Non-pigmented ciliary epithelial cell (primary cell): ENCODE measurements at regions not wholly inside any gene's neighbourhood (a gene's known extent, or its start where the extent isn't known, plus 50 kb on each side); places are given as distances from the start of the nearest gene placed in this dataset.

Source experiments
- DNase-seq: peaks from one replicate; pipeline ENCODE4 v3.0.0-alpha.2; 2010; ENCODE audit warnings: low read depth

DNA sequence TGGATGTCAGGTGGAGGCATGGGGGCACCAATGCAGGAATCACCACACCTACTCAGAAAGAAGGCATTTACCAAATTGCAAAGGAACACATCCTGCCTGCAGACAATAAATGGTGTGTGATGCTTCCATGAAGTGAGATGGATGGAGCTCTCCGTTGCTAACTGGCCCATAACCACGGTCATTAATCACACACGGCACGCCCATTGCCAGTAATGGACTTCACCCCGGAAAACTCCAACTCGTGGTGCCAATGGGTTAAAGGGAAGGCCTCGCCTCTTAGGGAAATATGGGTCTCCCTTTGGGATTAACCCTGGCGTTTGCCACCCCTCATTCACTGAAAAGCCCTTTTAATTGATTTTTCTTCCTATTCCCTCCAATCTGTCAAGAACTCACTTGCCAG lies 443.1 kb upstream of the DAB1 start:
- DNase-seq: no peak

DNA sequence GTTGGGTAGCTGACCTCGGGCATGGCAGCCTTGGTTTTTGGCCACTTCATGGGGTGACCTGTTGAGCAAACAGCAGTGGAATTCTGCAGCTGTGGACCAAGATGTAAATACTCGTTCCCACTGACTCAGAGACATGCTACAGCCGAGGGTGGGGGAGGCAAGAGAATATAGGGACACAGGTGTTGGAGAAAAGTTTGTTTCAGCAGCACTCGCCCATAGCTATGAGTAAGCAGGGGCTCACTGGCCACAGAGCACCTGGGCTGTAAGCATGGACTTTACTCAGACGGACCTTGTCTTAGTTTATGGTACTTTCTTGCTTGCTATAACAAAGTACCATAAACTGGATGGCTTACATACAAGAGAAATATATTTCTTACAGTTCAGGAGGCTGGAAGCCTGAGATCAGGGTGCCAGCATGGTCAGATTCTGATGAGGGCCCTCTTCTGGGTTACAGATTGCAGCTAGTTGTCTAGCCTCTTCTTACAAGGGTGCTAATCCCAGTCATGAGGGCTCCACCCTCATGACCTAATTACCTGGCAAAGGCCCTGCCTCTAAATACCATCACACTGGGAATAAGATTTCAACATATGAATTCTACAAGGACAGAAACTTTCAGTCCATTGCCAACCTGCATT lies 437.2 kb upstream of the DAB1 start:
- DNase-seq: no peak

DNA sequence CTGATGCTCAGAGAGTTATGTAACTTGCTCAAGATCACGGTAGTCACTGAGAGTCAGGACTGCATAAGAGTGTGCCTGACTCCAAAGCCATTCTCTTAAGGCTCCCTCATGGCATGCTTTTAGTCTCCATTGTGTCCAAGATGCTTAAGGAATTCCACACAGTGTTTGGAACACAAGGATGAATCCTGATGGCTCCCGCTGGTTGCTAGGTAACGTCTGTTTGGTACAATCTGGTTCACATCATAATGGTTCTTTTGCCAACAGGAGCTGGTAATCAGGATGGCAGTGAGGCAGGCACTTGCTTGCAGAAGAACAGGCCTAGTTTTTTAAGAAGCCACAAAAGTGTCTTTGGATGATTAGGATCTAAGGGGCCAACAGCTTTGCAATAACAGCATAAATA lies 436.5 kb upstream of the DAB1 start:
- no peak for DNase-seq

DNA sequence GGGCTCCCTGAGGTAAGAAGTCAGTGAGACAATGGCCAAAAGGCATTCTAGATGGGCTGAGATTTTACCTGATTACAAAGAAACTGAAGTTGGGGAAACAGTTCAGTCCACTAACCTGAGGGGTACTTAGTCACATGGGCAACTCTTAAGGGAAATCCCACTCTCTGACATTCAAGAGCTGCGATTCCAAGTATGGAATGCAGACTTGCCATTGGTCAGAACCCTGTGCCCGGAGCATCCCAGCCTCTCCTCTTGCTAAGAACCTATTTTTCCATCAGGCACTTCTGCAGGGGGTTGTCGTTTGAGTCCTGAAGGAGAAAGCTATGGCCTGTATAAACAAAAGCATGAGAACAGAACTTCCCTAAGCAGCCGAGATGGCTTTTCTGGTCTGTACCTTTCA lies 434.9 kb upstream of the DAB1 start:
- DNase-seq: no peak

DNA sequence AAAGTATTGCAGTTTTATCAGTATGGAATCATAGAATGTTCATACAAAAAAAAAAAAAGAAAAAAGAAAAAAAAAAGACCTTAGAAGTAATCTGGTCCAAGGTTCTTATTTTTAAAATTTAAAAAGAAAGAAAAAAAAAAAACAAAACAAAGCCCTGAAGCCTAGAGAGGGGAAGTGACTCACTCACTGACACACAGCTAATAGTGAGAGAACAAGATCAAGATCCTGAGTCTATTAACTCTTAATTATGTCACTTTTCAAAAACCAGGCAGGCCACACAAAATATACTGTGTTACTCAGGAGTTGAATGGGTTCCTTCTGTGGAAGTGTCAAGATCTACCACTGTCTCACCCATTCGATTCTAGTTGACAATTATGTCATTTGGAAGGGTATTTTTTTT lies 433.9 kb upstream of the DAB1 start:
- no peak for DNase-seq

DNA sequence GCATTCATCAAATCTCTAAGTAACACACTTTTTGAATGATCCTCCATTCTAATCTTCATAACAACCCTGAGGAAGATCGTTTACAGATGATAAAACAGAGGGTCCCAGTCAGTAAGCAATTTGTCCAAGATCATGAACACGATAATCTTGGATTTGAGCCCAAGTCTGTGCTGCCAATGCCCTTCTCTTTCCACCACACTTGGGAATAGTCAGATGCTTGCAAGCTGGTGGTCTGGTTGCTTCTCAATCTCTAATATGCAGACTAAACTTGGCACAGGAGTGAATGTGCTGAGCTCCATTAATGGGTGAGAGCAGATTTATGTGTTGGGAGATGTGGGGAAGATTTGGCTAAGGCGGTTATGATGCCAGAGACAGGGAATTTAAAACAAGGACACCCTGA lies 430.6 kb upstream of the DAB1 start:
- no peak for DNase-seq

DNA sequence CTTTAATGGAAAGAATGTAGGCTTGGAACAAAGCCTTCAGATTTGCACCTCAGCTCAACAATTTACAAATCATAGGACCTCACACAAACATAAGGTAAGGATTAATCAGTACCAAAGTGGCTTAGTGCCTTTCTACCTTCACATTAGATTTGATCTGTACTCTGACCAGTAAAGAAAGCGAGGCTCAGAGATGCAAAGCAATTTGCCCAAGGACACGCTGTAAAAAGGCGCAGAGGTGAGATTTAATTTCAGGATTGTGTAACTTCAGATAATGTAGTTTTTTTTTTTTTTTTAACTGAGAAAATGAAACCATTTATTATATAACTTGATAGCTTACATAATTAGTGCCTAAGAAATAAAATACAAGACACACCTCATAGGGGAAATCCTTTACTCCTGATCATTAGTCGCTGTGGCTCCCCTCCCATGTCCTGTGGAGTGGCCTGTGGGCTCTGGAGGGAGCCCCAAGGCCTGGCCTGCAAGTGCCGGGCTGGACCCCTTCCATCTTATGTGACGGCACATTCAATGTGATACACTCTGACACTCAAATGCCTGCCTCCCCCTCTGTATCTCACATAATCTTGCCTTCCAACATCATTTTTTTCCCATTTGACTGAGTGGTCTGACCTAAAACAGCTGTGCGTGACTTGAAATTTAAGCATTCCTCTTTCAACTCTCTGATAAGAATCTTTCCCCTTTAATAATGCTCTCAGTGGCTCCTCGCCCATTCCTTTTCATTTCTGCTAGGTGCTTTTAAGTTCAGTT lies 426.5 kb upstream of the DAB1 start:
- DNase-seq: no peak

DNA sequence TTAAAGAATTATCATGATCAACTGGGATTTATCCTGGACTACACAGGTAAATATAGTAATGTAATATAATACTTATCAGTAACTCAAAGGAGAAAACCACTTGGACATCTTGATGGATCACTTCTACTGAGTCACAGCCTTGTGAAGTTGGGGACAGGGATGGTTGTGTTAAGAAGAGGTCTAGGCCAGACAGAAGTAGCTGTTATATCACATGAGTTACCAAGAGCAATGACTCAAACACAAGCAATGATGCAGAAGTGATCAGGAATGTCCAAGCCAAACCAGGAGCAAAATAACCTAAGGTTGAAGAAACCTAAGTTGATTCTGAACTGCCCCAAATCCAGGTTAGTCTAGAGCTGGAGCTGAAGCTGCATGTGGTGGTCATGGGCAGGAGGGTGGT lies 424.5 kb upstream of the DAB1 start:
- peak; percentile 56 for DNase-seq

DNA sequence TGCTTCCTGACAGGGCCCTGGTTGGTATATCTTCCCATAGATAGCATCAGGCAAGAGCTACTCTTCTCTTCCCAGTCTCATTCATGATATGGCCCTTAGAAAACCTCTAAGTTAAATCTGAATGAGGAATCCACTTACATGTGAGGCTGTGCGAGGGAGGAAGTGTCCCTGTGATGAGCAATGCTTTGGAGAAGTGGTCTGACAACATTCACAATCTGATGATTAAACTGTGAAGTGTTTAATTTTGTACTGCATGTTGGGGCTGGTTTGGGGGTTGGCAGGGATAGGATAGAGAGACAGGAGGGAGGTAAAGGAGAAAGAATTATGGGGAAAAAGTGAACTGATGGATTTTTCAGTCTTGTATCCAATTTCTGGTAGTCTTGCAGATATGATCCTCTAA lies 421.2 kb upstream of the DAB1 start:
- DNase-seq: no peak

DNA sequence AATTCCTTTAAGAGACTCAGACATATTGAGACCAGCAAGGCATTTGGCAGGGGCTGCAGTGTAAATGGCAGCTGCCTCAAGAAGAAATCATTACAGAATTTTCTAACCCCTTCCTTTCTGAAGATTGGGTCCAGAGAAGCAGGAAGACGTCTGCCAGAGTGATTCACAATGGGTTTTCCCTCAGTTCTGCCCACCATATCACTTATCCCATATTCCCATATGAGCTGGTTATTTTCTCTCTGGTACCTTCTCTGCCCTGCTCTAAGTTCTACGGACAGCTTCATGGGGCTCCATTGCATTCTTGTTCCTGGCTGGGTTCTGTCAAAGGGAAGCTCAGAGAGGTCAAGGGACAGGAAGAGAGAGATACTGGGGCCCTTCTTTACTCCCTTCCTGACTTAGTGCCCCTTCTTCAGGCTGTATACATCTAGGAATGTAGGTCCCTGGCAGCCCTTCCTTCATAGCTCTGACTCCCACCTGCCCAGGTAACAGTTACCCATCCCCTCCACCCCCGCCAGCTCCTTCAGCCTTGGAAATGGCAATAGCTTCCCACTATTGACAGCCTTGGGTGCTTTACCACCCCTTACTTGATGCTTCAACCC lies 420.6 kb upstream of the DAB1 start:
- no peak for DNase-seq

DNA sequence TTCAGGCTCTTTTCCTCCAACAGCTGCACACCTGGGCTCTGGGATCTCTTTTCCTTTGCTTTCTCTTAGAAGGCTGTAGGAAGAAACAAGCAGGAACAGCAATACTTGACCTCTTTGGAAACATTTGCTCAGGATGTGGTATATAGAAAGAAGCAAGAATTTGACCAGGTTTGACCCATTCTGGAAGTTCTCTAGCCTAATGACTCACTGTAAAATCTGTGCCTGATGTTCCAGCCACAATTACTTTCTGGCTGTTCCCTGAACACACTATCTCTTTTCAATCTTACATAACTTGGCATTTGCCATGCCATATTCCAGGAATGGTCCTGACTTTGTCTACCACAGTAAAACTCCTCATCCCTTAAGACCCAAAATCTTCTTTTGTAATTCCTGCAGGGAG lies 419.9 kb upstream of the DAB1 start:
- DNase-seq: no peak

DNA sequence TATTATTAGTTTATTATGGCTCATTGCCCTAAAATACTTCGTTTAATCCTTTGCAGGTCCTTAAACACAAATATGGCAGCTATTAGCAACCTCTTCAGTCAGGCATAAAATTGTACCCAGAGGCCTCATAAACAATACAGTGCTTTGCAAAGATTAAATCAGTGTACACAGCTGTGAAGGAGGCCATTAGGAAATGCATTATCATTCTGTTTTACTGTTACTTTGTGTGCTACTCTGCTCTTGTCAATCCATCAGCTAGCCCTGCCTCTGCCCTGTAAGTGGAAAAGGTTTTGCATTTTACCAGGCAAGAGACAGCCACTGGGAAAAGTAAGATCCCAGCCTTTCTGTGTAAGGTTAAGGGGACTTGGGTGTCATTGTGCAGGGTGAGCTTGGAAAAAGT lies 415.7 kb upstream of the DAB1 start:
- no peak for DNase-seq

DNA sequence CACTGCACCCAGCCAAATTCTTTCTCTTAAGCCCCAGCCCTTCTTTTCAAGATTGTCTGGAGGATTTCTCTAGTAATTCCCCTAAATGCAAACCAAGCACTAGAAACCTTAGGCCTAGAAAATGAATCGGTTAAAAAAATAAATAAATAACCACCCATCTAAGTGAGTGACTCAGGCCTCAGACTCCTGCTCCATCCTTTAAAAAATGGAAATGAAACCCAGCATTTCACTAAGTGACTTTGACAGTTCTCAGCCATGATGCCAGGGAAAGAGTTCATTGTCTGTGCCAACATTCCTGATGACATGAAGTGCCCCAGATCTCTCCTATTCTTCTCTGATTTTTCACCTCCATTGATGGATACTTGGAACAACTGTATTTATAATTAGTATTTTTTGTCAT lies 415.2 kb upstream of the DAB1 start:
- DNase-seq: no peak

DNA sequence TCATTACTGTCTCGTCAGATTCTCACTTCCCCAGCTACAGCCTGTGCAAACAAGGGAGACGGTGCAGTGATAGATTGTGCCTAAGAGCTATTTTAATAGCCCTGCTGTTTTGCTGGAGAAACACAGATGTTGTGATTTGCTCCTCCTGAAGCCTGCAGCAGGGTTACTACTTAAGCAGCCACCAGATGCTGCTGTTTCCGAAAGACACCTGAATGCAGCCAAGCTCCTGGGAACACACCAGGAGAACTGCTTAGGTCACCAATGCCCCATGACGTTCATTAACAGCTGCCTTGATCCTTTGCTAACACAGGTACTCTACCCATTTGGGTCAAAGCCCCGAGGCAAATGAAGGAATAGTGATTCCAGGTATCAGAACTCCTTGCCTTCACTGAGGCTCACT lies 411.8 kb upstream of the DAB1 start:
- DNase-seq: no peak

DNA sequence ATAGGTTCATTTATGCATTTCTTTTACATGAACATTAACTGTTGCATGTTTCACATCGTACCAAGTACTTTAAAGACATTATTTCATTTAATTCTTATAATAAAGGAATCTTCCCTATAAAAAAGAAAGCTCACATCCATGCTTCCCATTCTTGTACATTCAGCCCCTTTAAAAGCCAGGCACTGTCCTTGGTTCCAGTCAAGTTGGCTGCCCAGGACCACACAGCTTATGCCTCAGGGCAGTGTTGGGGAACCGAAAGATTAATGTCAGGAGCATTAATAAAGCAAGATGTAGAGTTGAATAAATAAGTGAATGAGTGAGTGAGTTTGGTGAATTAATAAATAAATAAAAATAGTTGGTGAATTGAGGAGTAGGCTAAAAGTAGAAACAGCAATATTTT lies 409.4 kb upstream of the DAB1 start:
- DNase-seq: no peak

DNA sequence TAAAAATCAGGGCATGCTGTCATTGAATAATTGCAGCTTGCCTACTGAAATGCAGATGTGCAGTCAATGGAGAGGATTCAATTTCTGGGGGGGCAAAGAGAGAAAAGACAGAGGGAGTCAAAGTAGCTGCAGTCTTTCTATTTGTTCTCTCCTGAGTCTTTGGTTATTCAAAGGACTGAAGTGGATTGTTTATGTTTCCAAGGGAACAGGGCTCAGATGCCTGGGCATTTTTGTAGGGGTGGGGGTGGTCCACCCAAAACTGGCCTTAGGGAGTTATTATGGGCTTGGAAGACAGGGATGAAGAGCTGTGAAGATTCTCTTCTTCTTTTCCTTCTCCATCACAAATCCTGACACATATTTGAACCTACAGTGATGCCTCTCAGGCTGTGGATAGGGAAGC lies 408.8 kb upstream of the DAB1 start:
- no peak for DNase-seq

DNA sequence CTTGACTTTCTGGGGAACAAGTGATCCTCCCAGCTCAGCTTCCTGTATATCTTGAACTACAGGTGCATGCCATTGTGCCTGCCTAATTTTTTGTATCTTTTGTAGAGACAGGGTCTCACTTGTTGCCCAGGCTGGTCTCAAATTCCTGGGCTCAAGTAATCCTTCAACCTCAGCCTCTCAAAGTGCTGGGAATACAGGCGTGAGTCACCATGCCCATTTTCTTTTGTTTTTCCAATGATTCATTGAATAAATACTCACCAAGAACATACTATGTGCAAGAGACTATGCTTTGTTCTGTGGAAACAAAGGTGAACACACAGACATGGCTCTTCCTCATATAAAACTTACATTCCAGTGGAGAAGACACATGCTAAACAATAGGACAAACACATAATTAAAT lies 407.8 kb upstream of the DAB1 start:
- DNase-seq: no peak

DNA sequence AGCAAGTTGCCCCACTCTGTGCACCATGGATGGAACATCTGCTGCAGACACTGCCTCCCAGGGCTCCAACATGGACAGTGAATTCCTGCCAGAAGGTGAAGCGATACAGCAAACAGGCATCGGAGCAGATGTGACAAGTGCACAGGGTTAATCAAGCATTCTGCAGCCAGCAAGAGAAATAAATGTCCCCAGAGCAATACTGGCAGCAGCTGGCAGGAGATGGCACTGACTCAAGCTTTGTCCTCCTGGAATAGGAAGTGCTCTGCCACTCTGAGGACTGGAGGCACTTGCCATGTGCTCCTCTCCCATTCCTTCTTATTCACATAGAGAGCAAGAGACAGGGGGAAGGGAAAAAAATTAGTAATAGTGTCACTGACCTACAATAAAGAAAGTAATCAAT lies 402.7 kb upstream of the DAB1 start:
- no peak for DNase-seq

DNA sequence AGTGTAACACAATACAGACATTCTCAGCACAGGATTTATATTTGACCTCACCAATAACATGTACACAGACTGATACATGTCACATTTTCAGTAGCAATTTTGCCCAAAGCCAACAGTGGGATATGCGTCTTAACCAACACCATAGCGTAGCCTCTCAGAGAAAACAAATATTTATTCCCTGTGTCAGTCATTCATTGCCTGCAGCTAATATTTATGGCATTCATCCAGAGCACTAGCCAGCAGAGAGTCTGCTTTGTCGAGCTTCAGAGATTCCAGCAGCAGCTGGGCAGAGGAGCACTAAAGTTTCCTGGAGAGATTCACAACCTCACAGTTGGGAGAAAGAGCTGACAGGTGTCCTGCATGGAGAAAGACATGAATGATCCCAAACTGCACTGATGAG lies 400.7 kb upstream of the DAB1 start:
- no peak for DNase-seq

DNA sequence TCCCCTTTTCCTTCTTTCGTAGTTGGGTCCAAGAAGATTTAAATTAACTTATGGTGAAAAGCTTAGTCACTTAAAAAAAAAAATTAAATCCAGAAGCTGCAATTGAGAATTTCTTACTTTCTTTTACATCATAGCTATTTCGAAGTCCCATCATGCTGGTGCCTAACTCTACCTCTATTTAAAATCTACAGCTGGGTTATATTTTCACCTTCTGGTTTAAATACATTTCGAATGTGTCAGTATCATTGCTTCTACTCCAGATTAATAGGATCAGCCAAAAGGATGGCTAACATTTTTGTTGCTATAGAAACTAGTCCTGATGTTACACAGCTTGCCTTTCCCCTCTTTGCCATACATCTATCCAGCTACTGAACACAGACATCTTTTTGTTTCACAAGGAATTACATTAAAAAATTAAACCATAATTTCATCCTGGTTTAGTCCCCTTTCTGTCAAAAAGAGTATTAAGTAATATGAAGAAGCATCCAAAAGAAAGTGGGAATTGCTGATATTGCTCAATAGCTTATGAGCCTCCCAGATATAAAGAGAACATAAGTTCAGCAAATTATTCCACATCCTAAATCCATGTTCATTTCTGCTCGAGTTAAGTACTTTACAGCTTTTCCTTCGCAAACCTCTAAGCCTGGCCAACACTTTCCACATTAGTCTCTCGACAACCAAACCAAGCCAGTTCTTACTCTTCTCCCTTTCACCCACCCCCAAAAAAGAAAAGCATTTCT lies 396.7 kb upstream of the DAB1 start:
- no peak for DNase-seq

DNA sequence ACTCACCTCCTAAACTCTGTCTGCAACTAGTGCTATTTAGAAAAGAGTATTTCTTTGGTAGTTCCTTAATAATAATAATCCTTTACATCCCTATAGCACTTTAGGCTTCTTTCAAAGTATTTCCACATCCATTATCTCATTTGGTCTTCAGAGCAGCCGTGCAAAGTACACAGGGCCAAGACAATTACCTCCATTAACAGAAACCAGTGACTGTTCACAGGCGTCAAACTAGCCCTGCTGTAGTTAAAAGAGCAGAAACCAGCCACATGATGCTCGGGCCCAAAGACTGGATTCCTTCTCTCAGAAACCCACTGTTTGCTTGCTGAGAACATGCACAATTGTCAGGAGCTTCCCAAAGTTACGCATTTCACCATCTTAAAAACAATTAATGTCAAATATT lies 396.0 kb upstream of the DAB1 start:
- DNase-seq: no peak

DNA sequence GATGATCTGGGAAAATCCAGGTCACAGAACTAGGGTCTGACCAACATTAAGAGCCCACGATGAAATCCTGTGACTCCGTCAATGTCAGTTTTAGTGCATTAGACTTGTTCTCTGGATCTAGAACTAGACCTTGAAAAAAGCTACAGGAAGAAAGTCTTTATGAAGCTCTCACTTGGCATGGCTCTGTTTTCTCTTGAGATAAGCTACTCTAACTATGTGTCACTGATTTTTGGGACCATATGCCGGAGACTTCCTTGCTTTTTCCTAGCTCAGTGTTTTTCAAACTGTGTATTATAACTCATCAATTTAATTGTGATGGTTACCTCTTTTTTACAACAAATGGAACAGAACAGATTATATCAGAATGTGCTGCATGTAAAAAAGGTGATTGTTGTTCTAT lies 379.7 kb upstream of the DAB1 start:
- no peak for DNase-seq

DNA sequence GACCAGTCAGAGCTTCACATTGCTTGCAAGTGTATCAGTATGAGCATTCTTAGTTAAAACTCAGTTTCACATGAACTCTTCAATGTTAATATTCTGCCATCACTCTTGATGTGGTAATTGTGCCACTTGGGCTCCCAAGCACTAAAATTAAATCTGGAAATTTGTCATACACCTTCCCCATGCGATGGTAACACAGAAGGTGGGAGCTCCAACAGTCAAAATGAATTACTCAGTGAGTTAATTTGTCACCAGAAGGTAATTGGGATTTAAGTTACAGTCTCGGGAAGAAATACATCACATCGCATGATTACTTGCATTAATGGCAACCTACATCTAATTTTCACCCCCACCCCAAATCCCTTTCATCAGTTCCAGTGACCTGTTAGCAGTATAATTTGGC lies 376.5 kb upstream of the DAB1 start:
- no peak for DNase-seq
